ENCODE measurements at regions not wholly inside any gene's neighbourhood (a gene's known extent, or its start where the extent isn't known, plus 50 kb on each side); places are given as distances from the start of the nearest gene placed in this dataset.

GRCh38 chr1:68331117-68331865, 99.0 kb upstream of the WLS start:
- DNase-seq, result peak; percentile 72

DNA sequence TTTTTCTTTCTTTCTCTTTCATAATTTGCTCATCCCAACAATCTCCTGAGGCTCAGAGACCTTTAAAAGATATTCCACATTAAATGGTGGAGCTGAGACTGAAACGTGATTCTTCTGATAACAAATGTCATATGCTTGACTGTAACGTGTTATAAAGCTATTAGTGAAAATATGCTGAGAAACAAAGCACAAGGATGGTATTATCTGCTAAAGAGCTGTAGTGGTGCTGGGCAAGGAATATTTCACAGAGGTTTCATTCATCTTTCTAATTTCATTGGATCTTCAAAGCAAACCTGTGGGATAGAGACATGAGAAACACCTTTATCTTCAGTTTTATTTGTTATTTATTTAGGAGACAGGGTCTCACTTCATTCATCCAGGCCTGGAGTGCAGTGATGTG, 98.1 kb upstream of the WLS start:
- DNase-seq, result no peak

DNA sequence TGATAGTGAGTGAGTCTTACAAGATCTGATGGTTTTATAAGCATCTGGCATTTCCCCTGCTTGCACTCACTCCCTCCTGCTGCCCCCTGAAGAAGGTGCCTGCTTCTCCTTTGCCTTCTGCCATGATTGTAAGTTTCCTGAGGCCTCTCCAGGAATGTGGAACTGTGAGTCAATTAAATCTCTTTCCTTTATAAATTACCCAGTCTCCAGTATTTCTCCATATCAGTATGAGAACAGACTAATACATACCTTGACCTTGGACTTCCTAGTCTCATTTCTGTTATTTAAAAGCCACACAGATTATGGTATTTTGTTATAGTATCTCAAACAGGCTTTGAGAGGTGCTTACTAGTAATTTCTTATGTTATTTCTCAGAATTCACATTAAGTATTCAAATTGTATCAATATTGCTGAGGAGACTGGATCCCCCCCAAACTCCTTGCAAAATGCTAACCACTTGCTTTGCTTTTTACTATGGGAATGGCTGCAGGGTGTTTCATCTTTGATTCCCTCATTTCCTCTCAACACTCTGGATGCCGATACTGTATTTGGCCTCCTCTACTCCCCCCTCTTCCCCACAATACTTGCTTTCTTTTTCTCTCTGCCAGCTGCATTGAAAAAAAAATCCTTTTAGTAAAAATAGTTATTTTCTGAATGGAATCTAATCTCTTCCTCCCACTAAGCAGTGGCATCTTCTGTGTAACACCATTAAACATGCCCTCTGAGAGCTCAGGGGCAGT, 96.9 kb upstream of the WLS start:
- no peak for DNase-seq

GRCh38 chr1:68328490-68328889, 96.2 kb upstream of the WLS start:
- peak; percentile 57 for DNase-seq

- DNase-seq, result no peak
Measured at GRCh38 chr1:68327414-68327813, 95.1 kb upstream of the WLS start.

DNA sequence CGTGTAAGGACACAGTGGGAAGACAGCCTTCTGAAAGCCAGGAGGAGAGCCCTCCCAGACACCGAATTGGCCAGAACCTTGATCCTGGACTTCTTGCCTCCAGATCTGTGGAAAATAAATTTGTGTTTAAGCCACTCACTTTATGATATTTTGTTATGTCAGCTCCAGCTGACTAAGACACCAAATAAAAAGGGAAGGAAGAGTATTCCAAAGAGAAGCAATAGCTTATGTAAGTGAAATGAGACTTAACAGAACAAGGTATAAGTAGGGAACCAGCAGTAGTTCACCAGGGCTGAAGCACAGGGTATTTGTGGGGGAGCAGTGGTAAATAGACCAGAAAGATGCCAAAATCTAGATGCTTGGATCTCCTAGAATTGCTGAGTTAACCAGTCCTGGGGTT, 94.2 kb upstream of the WLS start:
- DNase-seq, result no peak

DNA sequence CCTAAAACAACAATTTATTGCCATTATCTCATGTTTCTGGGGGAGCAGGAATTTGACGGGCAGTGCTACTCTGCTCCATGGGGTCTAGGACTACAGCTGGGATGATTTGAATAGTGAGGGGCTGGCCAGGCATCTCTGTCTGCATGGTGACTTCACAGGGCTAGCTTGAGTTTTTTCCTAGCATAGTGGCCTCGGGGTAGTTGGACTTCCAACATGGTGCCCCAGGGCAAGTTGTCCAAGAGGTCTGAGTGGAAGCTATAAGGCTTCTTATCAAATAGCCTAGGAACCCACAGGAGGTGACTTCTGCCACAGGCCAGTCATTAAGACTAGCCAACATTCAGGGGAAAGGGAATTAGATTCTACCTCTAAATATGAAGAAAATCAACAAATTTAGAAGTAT, 92.0 kb upstream of the WLS start:
- DNase-seq, result no peak

GRCh38 chr1:68322837-68323687, 90.7 kb upstream of the WLS start:
- peak; percentile 37 for DNase-seq

DNA sequence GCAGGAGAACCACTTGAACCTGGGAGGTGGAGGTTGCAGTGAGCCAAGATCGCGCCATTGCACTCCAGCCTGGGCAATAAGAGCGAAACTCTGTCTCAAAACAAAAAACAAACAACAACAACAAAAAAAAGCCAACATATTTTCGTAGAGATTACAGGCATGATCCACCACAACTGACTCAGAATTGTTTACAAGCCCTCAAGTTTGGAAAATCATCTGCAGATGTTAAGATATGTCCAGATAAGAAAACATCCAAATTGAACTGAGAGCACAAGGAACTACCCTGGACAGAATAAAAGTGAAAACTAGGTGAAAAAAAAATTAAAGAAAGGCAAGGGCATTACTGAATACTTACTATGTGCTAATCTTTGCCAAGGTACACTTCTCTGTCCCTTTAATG, 89.8 kb upstream of the WLS start:
- no peak for DNase-seq

GRCh38 chr1:68321084-68321685, 88.9 kb upstream of the WLS start:
- peak; percentile 54 for DNase-seq

DNA sequence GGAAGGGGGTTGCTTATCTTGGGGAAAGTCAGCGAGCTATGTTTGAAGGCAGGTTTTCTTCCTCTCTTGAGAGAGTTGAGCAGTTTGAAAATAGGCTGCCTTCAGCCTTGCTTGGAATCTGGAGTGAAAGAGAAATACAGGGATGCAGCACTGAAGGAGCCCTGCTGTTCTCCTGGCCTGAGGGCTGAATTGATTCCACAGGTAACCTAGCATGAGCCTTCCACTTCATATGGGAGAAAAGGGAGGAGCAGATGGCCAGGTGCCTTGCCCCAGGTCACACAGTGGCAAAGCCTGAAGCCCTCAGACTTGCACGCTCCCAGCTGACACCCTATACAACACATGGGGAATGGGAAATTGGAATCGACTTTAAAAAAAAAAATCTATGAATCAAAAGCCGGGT, 88.0 kb upstream of the WLS start:
- DNase-seq, result no peak

- DNase-seq, result no peak
Measured at GRCh38 chr1:68319907-68320306, 87.6 kb upstream of the WLS start.

- no peak for DNase-seq
Measured at GRCh38 chr1:68317543-68317942, 85.2 kb upstream of the WLS start.

DNA sequence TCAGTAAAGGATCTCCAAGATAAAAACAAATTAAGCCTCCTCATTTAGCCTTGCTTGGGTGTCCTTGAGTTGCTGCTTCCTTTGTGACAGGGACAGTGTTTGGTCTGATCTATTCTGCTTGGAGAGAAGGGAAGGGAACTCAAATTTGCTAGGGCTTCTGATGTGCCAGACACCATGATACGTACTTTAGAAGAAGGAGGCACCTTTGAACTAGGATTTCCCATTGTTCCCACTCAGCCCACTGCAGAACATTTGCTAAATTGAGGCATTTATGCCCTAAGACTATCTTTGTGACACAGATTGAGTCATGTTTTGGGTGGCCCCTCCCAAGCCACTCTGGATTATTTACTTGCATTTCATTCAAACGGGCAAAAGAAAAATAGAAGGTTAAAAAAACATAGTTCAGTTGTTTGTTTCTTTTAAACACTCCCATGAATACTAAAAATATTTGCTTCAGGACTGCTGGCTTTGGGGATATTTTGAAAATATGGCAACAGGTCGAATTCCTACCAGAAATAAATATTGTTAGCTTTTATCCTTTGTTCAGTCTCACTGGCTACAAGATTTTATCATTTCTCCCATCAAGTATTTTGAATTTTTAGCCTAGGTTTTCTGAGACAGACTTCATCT, 81.9 kb upstream of the WLS start:
- DNase-seq, result no peak

- no peak for DNase-seq
Measured at GRCh38 chr1:68313735-68314134, 81.4 kb upstream of the WLS start.

DNA sequence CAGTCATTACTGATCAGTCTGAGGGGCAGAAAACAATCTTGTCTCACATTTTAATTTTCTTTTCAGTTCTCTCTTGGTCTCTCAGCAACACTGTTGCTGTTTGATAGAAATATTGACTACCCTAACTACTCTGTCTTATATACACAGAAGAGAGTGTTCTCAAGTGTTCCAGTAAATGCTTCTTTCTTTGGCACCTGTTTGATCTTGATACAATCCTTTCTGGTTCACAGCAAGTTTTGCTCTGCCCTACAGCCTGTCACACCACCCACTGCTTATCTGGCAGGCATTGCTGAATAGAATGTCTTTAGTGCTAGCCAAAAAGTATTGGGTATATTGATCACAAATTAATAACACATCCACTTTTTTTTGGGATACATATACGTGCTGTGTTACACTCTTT, 75.7 kb upstream of the WLS start:
- no peak for DNase-seq

DNA sequence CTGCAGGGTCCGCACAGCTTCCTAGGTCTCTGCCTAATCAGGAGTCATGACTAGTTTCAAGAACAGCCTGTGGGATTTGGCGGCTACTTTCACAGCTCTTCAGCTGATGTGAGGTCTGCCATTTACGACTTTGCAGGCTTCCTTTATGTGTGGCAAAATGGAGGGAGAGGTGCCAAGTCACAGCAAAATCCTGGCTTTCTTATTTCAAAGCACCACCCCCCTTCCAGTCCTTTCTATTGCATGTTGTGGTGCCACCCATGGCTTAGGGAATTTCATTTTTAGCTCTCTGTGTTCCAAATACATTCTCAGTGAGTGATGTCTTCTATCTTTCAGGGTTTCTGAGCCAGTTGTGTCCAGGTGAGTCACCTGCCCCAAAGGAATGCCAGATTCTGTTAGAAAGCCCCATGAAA, 75.1 kb upstream of the WLS start:
- DNase-seq, result no peak

- DNase-seq, result no peak
Measured at GRCh38 chr1:68301471-68302001, 69.2 kb upstream of the WLS start.

DNA sequence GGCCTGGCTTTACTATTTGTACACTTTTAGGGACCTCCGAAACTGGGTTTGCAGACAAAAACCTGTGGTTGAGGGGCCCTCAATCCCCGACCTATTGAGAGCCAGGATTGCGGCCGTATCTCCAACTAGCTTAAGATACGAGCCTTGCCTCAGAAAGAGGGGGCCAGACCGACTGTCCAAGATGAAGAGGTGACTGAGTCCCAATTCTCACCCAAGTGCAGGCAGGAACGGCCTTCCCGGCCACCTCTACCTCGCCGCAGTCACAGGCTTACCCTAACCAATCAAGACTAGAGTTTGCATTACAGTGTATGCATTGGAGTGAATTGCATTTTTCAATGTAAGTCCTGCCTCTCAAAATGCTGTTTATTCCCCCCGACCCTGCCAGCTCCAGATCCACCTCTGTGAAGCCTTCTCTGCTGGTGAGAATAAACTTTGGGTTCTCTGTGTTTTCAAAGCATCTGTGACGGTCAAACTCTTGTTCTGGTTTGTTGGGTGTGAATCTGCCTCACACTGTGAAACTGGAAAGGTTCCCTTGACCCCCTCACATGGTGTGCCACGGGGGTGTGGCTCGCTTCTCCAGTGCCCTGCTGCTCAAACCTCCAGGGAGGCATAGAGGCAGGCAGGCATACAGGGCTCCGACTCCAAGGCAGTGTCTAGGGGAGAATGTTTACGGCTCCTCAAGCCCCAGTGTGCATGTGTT, 62.2 kb upstream of the WLS start:
- DNase-seq, result no peak

DNA sequence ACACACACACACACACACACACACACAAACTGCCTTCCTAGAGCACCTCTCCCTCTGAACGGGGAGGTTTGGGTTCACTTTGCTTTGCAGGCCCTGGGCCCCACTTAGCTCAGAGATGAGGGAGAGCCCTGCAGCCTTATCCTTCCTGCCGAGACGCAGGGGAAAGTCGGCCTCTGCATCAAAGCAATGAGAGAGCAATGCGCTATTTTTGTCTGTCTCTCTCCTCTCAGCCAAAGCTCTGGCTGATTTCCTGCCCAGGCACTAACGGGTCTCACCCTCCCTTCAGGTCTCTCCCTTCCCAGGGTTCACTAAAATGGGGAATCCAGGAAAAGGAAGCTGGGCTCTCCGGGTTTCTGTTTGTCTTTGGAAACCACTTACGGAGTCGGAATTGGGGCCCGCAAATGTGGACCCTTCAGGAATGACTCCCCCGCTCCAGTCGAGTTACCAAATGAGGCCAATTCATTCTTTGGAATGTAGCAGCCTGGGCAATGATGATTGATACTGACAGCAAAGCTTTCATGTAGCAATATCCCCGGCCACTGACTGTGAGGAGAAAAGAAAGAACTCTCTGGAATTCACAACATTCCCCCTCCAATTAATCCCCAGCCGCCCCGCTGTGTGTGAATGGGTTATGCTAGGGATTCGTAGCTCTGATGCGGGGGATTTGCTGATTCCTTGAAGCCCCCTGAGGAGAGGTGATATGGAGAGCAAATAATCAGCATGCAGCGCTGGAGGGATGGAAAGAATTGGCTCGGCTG, 61.5 kb upstream of the WLS start:
- peak; percentile 95 for DNase-seq

GRCh38 chr1:68293122-68293521, 60.8 kb upstream of the WLS start:
- no peak for DNase-seq
